H1 (cell line): ENCODE measurements at regions not wholly inside any gene's neighbourhood (a gene's known extent, or its start where the extent isn't known, plus 50 kb on each side); places are given as distances from the start of the nearest gene placed in this dataset.

Source experiments
- CTCF ChIA-PET: fragments of 300-600 bp; sonication (Branson Sonifier 250); formaldehyde crosslinking; loops from one replicate; lab custom pipeline; 2021; ENCODE audit not compliant: partially characterized antibody; lab: Charles Lee
- POLR2A ChIA-PET: fragments of 300-600 bp; sonication (Branson Sonifier 250); formaldehyde crosslinking; loops from one replicate; lab custom pipeline; 2021; ENCODE audit warnings: inconsistent platforms; ENCODE audit not compliant: partially characterized antibody; lab: Charles Lee
- DNase-seq, 2 experiments: peaks; one replicate each; pipeline versions ENCODE4 v3.0.0 to v3.0.0-alpha.2; 2010 to 2022; ENCODE audit warnings: low spot score in 2 of 2, low read depth in 1 of 2, mixed read lengths in 1 of 2
- FAIRE-seq: peaks from 2 replicates; lab custom pipeline; 2011; peaks lifted over from hg19 to GRCh38; lab: Jason Lieb, UNC
- H2AFZ ChIP-seq: 2 replicates; pipeline ENCODE4 v1.8.1; 2012; ENCODE audit warnings: low read length, inconsistent platforms
- H2AK5ac ChIP-seq: 2 replicates; pipeline ENCODE4 v1.6.1; 2013; ENCODE audit warnings: low read depth, low read length
- H2BK120ac ChIP-seq: replicated peaks from 2 replicates; pipeline ENCODE3; 2013; ENCODE audit warnings: low read depth, low read length, inconsistent platforms
- H2BK12ac ChIP-seq: 2 replicates; pipeline ENCODE4 v1.6.1; 2013; ENCODE audit warnings: low read depth, low read length
- H2BK15ac ChIP-seq: 2 replicates; pipeline ENCODE4 v1.6.1; 2013; ENCODE audit warnings: low read length
- H2BK20ac ChIP-seq: 2 replicates; pipeline ENCODE4 v1.6.1; 2013; ENCODE audit warnings: low read length
- H2BK5ac ChIP-seq: 2 replicates; pipeline ENCODE4 v1.6.1; 2013; ENCODE audit warnings: low read depth, low read length
- H3K14ac ChIP-seq: 2 replicates; pipeline ENCODE4 v1.6.1; 2013; ENCODE audit warnings: inconsistent platforms; ENCODE audit not compliant: insufficient read length
- H3K18ac ChIP-seq: 2 replicates; pipeline ENCODE4 v1.6.1; 2013; ENCODE audit warnings: low read length; ENCODE audit errors: extremely low read depth
- H3K23ac ChIP-seq: 2 replicates; pipeline ENCODE4 v1.6.1; 2013; ENCODE audit warnings: inconsistent platforms; ENCODE audit not compliant: insufficient read length
- H3K23me2 ChIP-seq: 2 replicates; pipeline ENCODE4 v1.6.1; 2013; ENCODE audit warnings: low read depth, low read length
- H3K27ac ChIP-seq: 2 replicates; pipeline ENCODE4 v1.6.1; 2011; ENCODE audit warnings: low read depth, low read length, inconsistent platforms
- H3K27me3 ChIP-seq, 4 experiments: replicated peaks in 1 of 4; 1 replicate in 1 of 4; 2 replicates in 3 of 4; pipeline versions ENCODE4 v1.6.1 to v1.8.1; 2011 to 2013; ENCODE audit warnings: low read length in 3 of 4, mild to moderate bottlenecking in 3 of 4, inconsistent platforms in 2 of 4, mixed read lengths in 2 of 4, moderate library complexity in 1 of 4; ENCODE audit not compliant: control insufficient read depth in 3 of 4, insufficient read depth in 3 of 4; ENCODE audit errors: extremely low read depth in 1 of 4
- H3K36me3 ChIP-seq, 4 experiments: 2 replicates each; pipeline versions ENCODE4 v1.6.1 to v1.8.1; 2011 to 2013; ENCODE audit warnings: mild to moderate bottlenecking in 4 of 4, low read length in 3 of 4, moderate library complexity in 2 of 4, control low read depth in 1 of 4, inconsistent platforms in 1 of 4; ENCODE audit not compliant: insufficient read depth in 4 of 4, control insufficient read depth in 2 of 4
- H3K4ac ChIP-seq: replicated peaks from 2 replicates; pipeline ENCODE3; 2013; ENCODE audit warnings: low read length, low read depth, mixed read lengths, inconsistent platforms; ENCODE audit not compliant: insufficient read length
- H3K4me1 ChIP-seq, 4 experiments: replicated peaks in 1 of 4; 1 replicate in 1 of 4; 2 replicates in 3 of 4; pipeline versions ENCODE4 v1.6.1 to v1.8.1; 2011 to 2013; ENCODE audit warnings: low read length in 3 of 4, inconsistent platforms in 2 of 4, mixed read lengths in 1 of 4; ENCODE audit not compliant: insufficient read depth in 4 of 4, control insufficient read depth in 3 of 4
- H3K4me2 ChIP-seq, 2 experiments: 2 replicates each; pipeline versions ENCODE4 v1.6.1 to v1.8.1; 2011 to 2013; ENCODE audit warnings: low read depth in 2 of 2, low read length in 2 of 2, control low read depth in 1 of 2, inconsistent platforms in 1 of 2, mild to moderate bottlenecking in 1 of 2; ENCODE audit not compliant: insufficient read depth in 1 of 2
- H3K4me3 ChIP-seq, 4 experiments: fragments of 200-600, 300-600 bp in 1 of 4; sonication (generic), shearing (Covaris generic), sonication (Bioruptor Twin) in 1 of 4; 2 replicates each; pipeline versions ENCODE4 v1.5.1 to v1.8.1; 2011 to 2016; ENCODE audit warnings: low read length in 4 of 4, low read depth in 3 of 4, control low read depth in 2 of 4, inconsistent platforms in 2 of 4, mild to moderate bottlenecking in 2 of 4, mixed read lengths in 1 of 4, moderate library complexity in 1 of 4; ENCODE audit not compliant: insufficient read depth in 2 of 4; ENCODE audit errors: extremely low read depth in 1 of 4
- H3K56ac ChIP-seq: replicated peaks from 2 replicates; pipeline ENCODE3; 2013; ENCODE audit warnings: low read depth, mild to moderate bottlenecking, mixed read lengths, low read length, inconsistent platforms; ENCODE audit not compliant: insufficient read length
- H3K79me1 ChIP-seq: 2 replicates; pipeline ENCODE4 v1.6.1; 2013; ENCODE audit warnings: low read depth, low read length, control low read depth
- H3K79me2 ChIP-seq, 2 experiments: 2 replicates each; pipeline versions ENCODE4 v1.6.1 to v1.8.1; 2012 to 2013; ENCODE audit warnings: low read length in 2 of 2, mild to moderate bottlenecking in 2 of 2, inconsistent platforms in 1 of 2; ENCODE audit not compliant: insufficient read depth in 2 of 2, control insufficient read depth in 1 of 2
- H3K9ac ChIP-seq, 4 experiments: replicated peaks in 1 of 4; 1 replicate in 1 of 4; 2 replicates in 3 of 4; pipeline versions ENCODE4 v1.6.1 to v1.8.1; 2011 to 2013; ENCODE audit warnings: low read depth in 3 of 4, low read length in 3 of 4, control low read depth in 2 of 4, mild to moderate bottlenecking in 2 of 4, moderate library complexity in 2 of 4, inconsistent platforms in 1 of 4; ENCODE audit errors: extremely low read depth in 1 of 4
- H3K9me3 ChIP-seq, 2 experiments: 2 replicates each; pipeline versions ENCODE4 v1.6.1 to v1.8.1; 2012 to 2013; ENCODE audit warnings: mild to moderate bottlenecking in 2 of 2, moderate library complexity in 2 of 2, control low read depth in 1 of 2, inconsistent platforms in 1 of 2, low read depth in 1 of 2, low read length in 1 of 2, mixed read lengths in 1 of 2; ENCODE audit not compliant: insufficient read depth in 2 of 2
- H4K20me1 ChIP-seq, 2 experiments: replicated peaks in 1 of 2; 2 replicates each; pipeline versions ENCODE3 to v1.8.1; 2011 to 2013; ENCODE audit warnings: inconsistent platforms in 2 of 2, low read length in 2 of 2, mild to moderate bottlenecking in 1 of 2; ENCODE audit not compliant: insufficient read depth in 2 of 2, control insufficient read depth in 1 of 2
- H4K5ac ChIP-seq: 2 replicates; pipeline ENCODE4 v1.6.1; 2013; ENCODE audit warnings: low read length, low read depth, mixed read lengths, inconsistent platforms; ENCODE audit not compliant: insufficient read length
- H4K8ac ChIP-seq: 2 replicates; pipeline ENCODE4 v1.8.0; 2013; ENCODE audit warnings: mild to moderate bottlenecking, moderate library complexity, low read length, inconsistent platforms; ENCODE audit not compliant: insufficient read depth; ENCODE audit errors: extremely low read depth
- H4K91ac ChIP-seq: replicated peaks from 2 replicates; pipeline ENCODE3; 2013; ENCODE audit warnings: low read length, mixed read lengths, inconsistent platforms; ENCODE audit not compliant: insufficient read length
- ASH2L ChIP-seq: fragments of 200-600, 300-600 bp; sonication (generic); IDR thresholded peaks from one replicate; pipeline ENCODE4 v1.7.1; 2017; ENCODE audit warnings: low read length
- CBX8 ChIP-seq: fragments of 300-800, 300-1000 bp; sonication (generic); IDR thresholded peaks from 2 replicates; pipeline ENCODE4 v1.7.1; 2016; ENCODE audit warnings: low read depth, low read length, borderline replicate concordance
- CEBPB ChIP-seq: IDR thresholded peaks from 2 replicates; pipeline ENCODE4 v1.6.1; 2012; ENCODE audit warnings: low read depth, low read length
- HDAC6 ChIP-seq: IDR thresholded peaks from one replicate; pipeline ENCODE4 v1.7.1; 2012; ENCODE audit warnings: low read depth, mild to moderate bottlenecking, inconsistent platforms, low read length, moderate library complexity
- MAFK ChIP-seq: IDR thresholded peaks from 2 replicates; pipeline ENCODE4 v1.6.1; 2012; ENCODE audit warnings: low read depth, mild to moderate bottlenecking, improper control_type of control experiment, low read length
- RFX5 ChIP-seq: IDR thresholded peaks from 2 replicates; pipeline ENCODE4 v1.6.1; 2011; ENCODE audit warnings: low read depth, low read length, improper control_type of control experiment, borderline replicate concordance
- RNF2 ChIP-seq: fragments of 200-900, 300-1000 bp; sonication (generic); IDR thresholded peaks from 2 replicates; pipeline ENCODE4 v1.7.1; 2016; ENCODE audit warnings: borderline replicate concordance, low read depth, mild to moderate bottlenecking, antibody characterized with exemption, low read length; ENCODE audit not compliant: poor library complexity, severe bottlenecking; ENCODE audit errors: missing control alignments
- SIN3A ChIP-seq, 2 experiments: IDR thresholded peaks in 1 of 2; conservative IDR thresholded peaks in 1 of 2; 2 replicates each; pipeline ENCODE4 v1.6.1; 2011 to 2012; ENCODE audit warnings: low read length in 2 of 2, improper control_type of control experiment in 1 of 2, low read depth in 1 of 2, mild to moderate bottlenecking in 1 of 2
- SP2 ChIP-seq: IDR thresholded peaks from 2 replicates; pipeline ENCODE4 v1.6.1; 2012; ENCODE audit warnings: mild to moderate bottlenecking, low read length, inconsistent platforms
- SRF ChIP-seq: IDR thresholded peaks from 2 replicates; pipeline ENCODE4 v1.6.1; 2011; ENCODE audit warnings: mild to moderate bottlenecking, low read depth, low read length, moderate library complexity
- SUZ12 ChIP-seq: fragments of 200-600 bp; sonication (generic); IDR thresholded peaks from 2 replicates; pipeline ENCODE4 v1.6.1; 2012; ENCODE audit warnings: mild to moderate bottlenecking, inconsistent platforms, low read length, moderate library complexity, mixed read lengths
- YY1 ChIP-seq: IDR thresholded peaks from 2 replicates; pipeline ENCODE4 v1.6.1; 2011; ENCODE audit warnings: low read depth, mild to moderate bottlenecking, low read length
- WGBS, 2 experiments: shearing (Covaris generic) in 1 of 2; methylation state at CpG; one replicate each; pipeline versions ENCODE4 v1.1.6 to v1.1.7; 2013 to 2015; ENCODE audit warnings: low lambda C conversion rate in 2 of 2, mixed read lengths in 2 of 2, inconsistent platforms in 1 of 2, low coverage in 1 of 2, missing lambda C conversion rate in 1 of 2; ENCODE audit not compliant: insufficient replicate concordance in 2 of 2, insufficient coverage in 1 of 2, insufficient read length in 1 of 2; ENCODE audit errors: extremely low coverage in 1 of 2, missing lambda C conversion rate in 1 of 2; 5-methylcytosine and 5-hydroxymethylcytosine counted together
- TF ChIP-seq, protein P1 (sequence below): IDR thresholded peaks from 2 replicates; pipeline ENCODE4 v1.6.1; 2012; ENCODE audit warnings: low read length, inconsistent platforms

DNA sequence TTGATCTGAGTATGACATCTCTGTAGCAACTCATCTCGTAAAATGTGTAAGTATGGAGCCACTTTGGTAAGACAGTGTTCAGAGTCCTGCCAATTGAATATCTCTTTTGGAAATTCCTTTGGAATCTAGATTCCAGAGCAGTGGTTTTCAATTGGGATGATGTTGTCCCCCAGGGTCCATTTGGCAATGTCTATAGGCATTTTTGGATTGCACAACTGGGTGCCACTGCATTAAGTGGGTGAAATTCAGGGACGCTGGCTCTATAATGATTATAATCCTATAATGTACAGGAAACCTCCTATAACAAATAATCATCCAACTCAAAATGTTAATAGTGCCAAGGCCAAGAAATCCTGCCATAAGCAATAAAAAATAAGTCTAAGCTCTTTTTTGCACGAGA, 404.8 kb upstream of the RAG2 start:
- Histone ChIP-seq H2BK15ac (no peak overlapping the region), H3K79me2 (no peaks in the 10 kb centered on the region), H3K27me3 (no peaks in the 10 kb centered on the region), H4K91ac (no peak overlapping the region), H2AK5ac (no peak overlapping the region), H2BK12ac (no peak overlapping the region), H4K20me1 (no peaks in the 10 kb centered on the region), H3K27ac (no peak overlapping the region), H4K8ac (no peak overlapping the region), H3K36me3 (no peaks in the 10 kb centered on the region), H3K18ac (no peak overlapping the region), H3K4ac (no peak overlapping the region), H3K14ac (no peak overlapping the region), H4K5ac (no peak overlapping the region), H2AFZ (no peak overlapping the region), H2BK20ac (no peak overlapping the region), H3K9me3 (no peaks in the 10 kb centered on the region), H3K23ac (no peak overlapping the region), H3K23me2 (no peaks in the 10 kb centered on the region), H2BK120ac (no peak overlapping the region), H3K4me3 (no peak overlapping the region), H3K4me1 (no peaks in the 10 kb centered on the region), H3K9ac (no peak overlapping the region), H3K56ac (no peak overlapping the region), H3K4me2 (no peak overlapping the region), H3K79me1 (no peaks in the 10 kb centered on the region), H2BK5ac (no peak overlapping the region)
- no peak for FAIRE-seq
- ChIA-PET POLR2A (no interaction called here), CTCF (interaction anchor here (0.5 to 1.2 kb wide), 3 partner anchors 13 to 763 kb away, joined by 3 to 4 read pairs (median 3); no protein-coding TSS in a partner anchor)
- no peak for DNase-seq
- WGBS, 2 experiments, result 86% methylated on average over 3 of the region's 3 CpGs; no CpG with 5 or more reads in 1 of the 2 experiments
- TF ChIP-seq MAFK, result no peak
- TF ChIP-seq RNF2, result no peak
- no peak for TF ChIP-seq YY1
- TF ChIP-seq CBX8, result no peak
- TF ChIP-seq, protein P1, sequence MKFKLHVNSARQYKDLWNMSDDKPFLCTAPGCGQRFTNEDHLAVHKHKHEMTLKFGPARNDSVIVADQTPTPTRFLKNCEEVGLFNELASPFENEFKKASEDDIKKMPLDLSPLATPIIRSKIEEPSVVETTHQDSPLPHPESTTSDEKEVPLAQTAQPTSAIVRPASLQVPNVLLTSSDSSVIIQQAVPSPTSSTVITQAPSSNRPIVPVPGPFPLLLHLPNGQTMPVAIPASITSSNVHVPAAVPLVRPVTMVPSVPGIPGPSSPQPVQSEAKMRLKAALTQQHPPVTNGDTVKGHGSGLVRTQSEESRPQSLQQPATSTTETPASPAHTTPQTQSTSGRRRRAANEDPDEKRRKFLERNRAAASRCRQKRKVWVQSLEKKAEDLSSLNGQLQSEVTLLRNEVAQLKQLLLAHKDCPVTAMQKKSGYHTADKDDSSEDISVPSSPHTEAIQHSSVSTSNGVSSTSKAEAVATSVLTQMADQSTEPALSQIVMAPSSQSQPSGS, result no peak
- TF ChIP-seq SUZ12, result no peak
- no peak for TF ChIP-seq CEBPB
- no peak for TF ChIP-seq HDAC6
- no peak for TF ChIP-seq ASH2L
- TF ChIP-seq SIN3A (conservative IDR thresholded peaks at IDR 0.05 in 1 of 2, IDR thresholded peaks at IDR 0.05 in 1 of 2; ENCODE audit: low read depth in 1 of 2, low read length in 2 of 2), result no peak
- TF ChIP-seq SRF, result no peak
- no peak for TF ChIP-seq RFX5
- no peak for TF ChIP-seq SP2
